GM12878 (cell line): ENCODE measurements at regions not wholly inside any gene's neighbourhood (a gene's known extent, or its start where the extent isn't known, plus 50 kb on each side); places are given as distances from the start of the nearest gene placed in this dataset.

Source experiments
- ATAC-seq: fragments of 200-7000 bp; cut with Tn5 transposase; 3 replicates; pipeline ENCODE4 v1.9.1; 2020; ENCODE audit warnings: mild to moderate bottlenecking, moderate library complexity
- BruUV-seq: library from RNA; stranded (reverse); fragments of 400-500 nt; replicated peaks from 2 replicates; lab custom pipeline; 2021; lab: Mats Ljungman, UMichigan
- CTCF ChIA-PET: fragments of 300-600 bp; sonication (Branson Sonifier 250); formaldehyde crosslinking; extraction: SDS; loops from one replicate; lab custom pipeline; 2021; ENCODE audit warnings: inconsistent platforms; lab: Yijun Ruan, JAX
- POLR2A ChIA-PET: fragments of 350-600 bp; formaldehyde crosslinking; extraction: SDS; loops from one replicate; lab custom pipeline; 2021; ENCODE audit warnings: inconsistent platforms; lab: Charles Lee
- RAD21 ChIA-PET: fragments of 300-600 bp; sonication (Branson Sonifier 250); formaldehyde crosslinking; loops from one replicate; lab custom pipeline; 2023; ENCODE audit warnings: antibody characterized with exemption; ENCODE audit not compliant: unreplicated experiment; lab: Charles Lee
- SMC1A ChIA-PET: fragments of 300-600 bp; sonication (Branson Sonifier 250); formaldehyde crosslinking; loops from one replicate; lab custom pipeline; 2023; ENCODE audit not compliant: unreplicated experiment, uncharacterized antibody; lab: Charles Lee
- DNase-seq: peaks from one replicate; pipeline ENCODE4 v3.0.0-alpha.2; 2011; ENCODE audit warnings: low read depth, low spot score
- FAIRE-seq: peaks from 3 replicates; lab custom pipeline; 2011; peaks lifted over from hg19 to GRCh38; lab: Jason Lieb, UNC
- H2AFZ ChIP-seq: 2 replicates; pipeline ENCODE4 v1.6.0; 2011; ENCODE audit warnings: low read depth, low read length, control low read depth; ENCODE audit not compliant: control insufficient read depth
- H3K27ac ChIP-seq: 2 replicates; pipeline ENCODE4 v1.5.1; 2011; ENCODE audit warnings: control low read depth; ENCODE audit not compliant: control insufficient read depth, insufficient read depth
- H3K27me3 ChIP-seq, 2 experiments: replicated peaks in 1 of 2; 2 replicates each; pipeline versions ENCODE4 v1.6.0 to v1.6.1; 2011; ENCODE audit warnings: low read length in 1 of 2; ENCODE audit not compliant: control insufficient read depth in 2 of 2, insufficient read depth in 2 of 2
- H3K36me3 ChIP-seq, 2 experiments: 2 replicates each; pipeline ENCODE4 v1.5.1; 2011; ENCODE audit warnings: low read length in 1 of 2; ENCODE audit not compliant: control insufficient read depth in 2 of 2, insufficient read depth in 2 of 2
- H3K4me1 ChIP-seq: 2 replicates; pipeline ENCODE4 v1.6.1; 2011; ENCODE audit warnings: mild to moderate bottlenecking, low read length, moderate library complexity, mixed read lengths; ENCODE audit not compliant: control insufficient read depth, insufficient read depth
- H3K4me2 ChIP-seq: 2 replicates; pipeline ENCODE4 v1.6.0; 2011; ENCODE audit warnings: control low read depth; ENCODE audit not compliant: control insufficient read depth, insufficient read depth
- H3K4me3 ChIP-seq: fragments of 200-600 bp; sonication (generic); 2 replicates; pipeline ENCODE4 v1.5.1; 2016
- H3K79me2 ChIP-seq: 2 replicates; pipeline ENCODE4 v1.6.0; 2011; ENCODE audit warnings: low read length; ENCODE audit not compliant: control insufficient read depth, insufficient read depth
- H3K9ac ChIP-seq: 2 replicates; pipeline ENCODE4 v1.8.0; 2011; ENCODE audit warnings: low read length, control low read depth, mixed read lengths; ENCODE audit not compliant: control insufficient read depth, insufficient read depth
- H3K9me3 ChIP-seq: replicated peaks from 3 replicates; pipeline ENCODE4 v1.5.1; 2011; ENCODE audit warnings: mild to moderate bottlenecking, low read length; ENCODE audit not compliant: control insufficient read depth, insufficient read depth
- H4K20me1 ChIP-seq: 2 replicates; pipeline ENCODE4 v1.6.0; 2011; ENCODE audit not compliant: control insufficient read depth, insufficient read depth
- ATF3 ChIP-seq: IDR thresholded peaks from 2 replicates; pipeline ENCODE4 v1.6.1; 2011; ENCODE audit warnings: low read depth, mild to moderate bottlenecking, low read length, moderate library complexity, borderline replicate concordance; ENCODE audit errors: extremely low read depth
- CHD2 ChIP-seq: IDR thresholded peaks from 2 replicates; pipeline ENCODE4 v1.6.1; 2011; ENCODE audit warnings: low read depth, low read length, improper control_type of control experiment, borderline replicate concordance
- ESRRA ChIP-seq: IDR thresholded peaks from 2 replicates; pipeline ENCODE4 v1.6.1; 2012; ENCODE audit warnings: mild to moderate bottlenecking, low read length, improper control_type of control experiment
- GABPA ChIP-seq: IDR thresholded peaks from 2 replicates; pipeline ENCODE4 v1.6.1; 2014; ENCODE audit warnings: antibody characterized with exemption, low read depth, mild to moderate bottlenecking, inconsistent platforms
- IKZF2 ChIP-seq, 2 experiments: fragments of 450-650 bp; IDR thresholded peaks; 2 replicates each; pipeline ENCODE4 v1.6.1; 2017; ENCODE audit warnings: mild to moderate bottlenecking in 2 of 2, moderate library complexity in 2 of 2
- MTA2 ChIP-seq: fragments of 450-650 bp; IDR thresholded peaks from 2 replicates; pipeline ENCODE4 v1.6.1; 2016; ENCODE audit warnings: low read depth, mild to moderate bottlenecking, moderate library complexity
- MXI1 ChIP-seq: fragments of 150-350 bp; IDR thresholded peaks from 2 replicates; pipeline ENCODE4 v1.6.1; 2011; ENCODE audit warnings: low read depth, mild to moderate bottlenecking, inconsistent platforms, low read length, improper control_type of control experiment
- POU2F2 ChIP-seq: IDR thresholded peaks from 3 replicates; pipeline ENCODE4 v1.6.1; 2011; ENCODE audit warnings: low read depth, mild to moderate bottlenecking, low read length, borderline replicate concordance
- RELB ChIP-seq: fragments of 450-650 bp; IDR thresholded peaks from 2 replicates; pipeline ENCODE4 v1.6.1; 2017; ENCODE audit warnings: low read depth, mild to moderate bottlenecking, moderate library complexity
- ZBTB4 ChIP-seq: fragments of 450-650 bp; formaldehyde crosslinking; IDR thresholded peaks from 2 replicates; pipeline ENCODE4 v1.4.0; 2022; ENCODE audit warnings: mild to moderate bottlenecking, moderate library complexity
- ZNF274 ChIP-seq: IDR thresholded peaks from one replicate; pipeline ENCODE4 v1.8.0; 2011; ENCODE audit not compliant: insufficient read length, insufficient read depth
- WGBS: methylation state at CpG from one replicate; pipeline ENCODE4 v1.1.6; 2016; ENCODE audit warnings: low lambda C conversion rate; ENCODE audit not compliant: insufficient replicate concordance, insufficient coverage; ENCODE audit errors: missing lambda C conversion rate; 5-methylcytosine and 5-hydroxymethylcytosine counted together
- in situ Hi-C: fragments of 300-500 bp; cut with MboI; formaldehyde crosslinking; loops from 9 replicates; pipeline ENCODE4 v1.14.3; 2018; ENCODE audit warnings: mixed read lengths
- intact Hi-C: fragments of 100-400 bp; cut with micrococcal nuclease; formaldehyde crosslinking; loops from one replicate; pipeline ENCODE4 v1.14.2; 2022; ENCODE audit not compliant: unreplicated experiment

GRCh38 chr5:143741421-143741820 lies 70.5 kb upstream of the HMHB1 start:
- in situ Hi-C loops (no loop called here), intact Hi-C loops (no loop called here)
- Histone ChIP-seq H4K20me1 (no peaks in the 10 kb centered on the region), H3K4me3 (no peak overlapping the region), H3K79me2 (no peaks in the 10 kb centered on the region), H3K36me3 (no peaks in the 10 kb centered on the region), H3K9me3 (no peaks in the 10 kb centered on the region), H3K4me2 (no peak overlapping the region), H3K4me1 (no peaks in the 10 kb centered on the region), H3K9ac (no peak overlapping the region), H2AFZ (peak overlapping the region; percentile 16), H3K27me3 (no peaks in the 10 kb centered on the region), H3K27ac (no peak overlapping the region)
- RAD21 ChIA-PET: interaction anchor here (0.9 to 3.5 kb wide), 15 partner anchors 12 to 739 kb away, joined by 3 to 20 read pairs (median 3); no protein-coding TSS in a partner anchor
- no peak for TF ChIP-seq MXI1
- no peak for TF ChIP-seq ZNF274
- TF ChIP-seq IKZF2 (IDR thresholded peaks at IDR 0.05): 0 out of 4 replicates have a peak, but pooled peaks of 1 of the 2 experiments have one; percentile 42
- ATAC-seq (no peak), DNase-seq (no peak), FAIRE-seq (no peak)
- BruUV-seq: no TSS peak
- POLR2A ChIA-PET: interaction anchor here (0.7 to 1.7 kb wide), 6 partner anchors 11 to 323 kb away, joined by 3 to 6 read pairs (median 3); no protein-coding TSS in a partner anchor
- CTCF ChIA-PET: interaction anchor here (0.7 to 3.0 kb wide), 8 partner anchors 8 to 434 kb away, joined by 3 to 9 read pairs (median 4); no protein-coding TSS in a partner anchor
- 55% methylated on average over 3 of the region's 4 CpGs for WGBS
- SMC1A ChIA-PET: interaction anchor here (0.8 to 3.9 kb wide), 31 partner anchors 9 to 450 kb away, joined by 3 to 51 read pairs (median 4); partner anchors contain the start of gene HMHB1

GRCh38 chr5:143740956-143741355 lies 71.0 kb upstream of the HMHB1 start:
- WGBS: 67% methylated on average over 1 of the region's 1 CpG
- no peak for ATAC-seq
- RAD21 ChIA-PET: interaction anchor here (0.7 to 3.5 kb wide), 15 partner anchors 8 to 340 kb away, joined by 3 to 20 read pairs (median 3); no protein-coding TSS in a partner anchor
- TF ChIP-seq CHD2 (no peak), MTA2 (peak; percentile 23; the same call in 1 of the 2 replicates), ESRRA (no peak), POU2F2 (no peak), ATF3 (no peak), ZBTB4 (CRISPR knock-in tag) (no peak), GABPA (no peak), RELB (0 out of 2 replicates have a peak, but pooled peaks have one; percentile 30)

More at GRCh38 chr5:143740956-143741355, 71.0 kb upstream of the HMHB1 start:
- ChIA-PET SMC1A (interaction anchor here (0.7 to 3.9 kb wide), 31 partner anchors 9 to 646 kb away, joined by 3 to 51 read pairs (median 4); partner anchors contain the start of gene HMHB1), POLR2A (interaction anchor here (0.7 to 1.7 kb wide), 5 partner anchors 10 to 323 kb away, joined by 3 to 6 read pairs (median 3); no protein-coding TSS in a partner anchor), CTCF (interaction anchor here (0.7 to 3.0 kb wide), 8 partner anchors 9 to 433 kb away, joined by 3 to 9 read pairs (median 4); no protein-coding TSS in a partner anchor)
- no peaks in the 10 kb centered on the region for H3K9me3 ChIP-seq
- in situ Hi-C loops (no loop called here), intact Hi-C loops (no loop called here)
- no peaks in the 10 kb centered on the region for H3K27me3 ChIP-seq
- DNase-seq: no peak
- BruUV-seq: no TSS peak
- H3K9ac ChIP-seq: no peak overlapping the region
- H4K20me1 ChIP-seq: no peaks in the 10 kb centered on the region
- no peak overlapping the region for H3K27ac ChIP-seq
- no peaks in the 10 kb centered on the region for H3K36me3 ChIP-seq
- no peak overlapping the region for H3K4me3 ChIP-seq
- no peak for FAIRE-seq
- no peak overlapping the region for H3K4me2 ChIP-seq
- no peak overlapping the region for H2AFZ ChIP-seq
- H3K79me2 ChIP-seq: no peaks in the 10 kb centered on the region
- no peaks in the 10 kb centered on the region for H3K4me1 ChIP-seq
